ENCODE measurements at regions not wholly inside any gene's neighbourhood (a gene's known extent, or its start where the extent isn't known, plus 50 kb on each side); places are given as distances from the start of the nearest gene placed in this dataset.
"Not testable (repeated sequence)": the region's sequence is repeated elsewhere in the genome, so short reads cannot be mapped to it uniquely, and the experiment has no call there.

- no peak overlapping the region for H3K27ac ChIP-seq
- TF ChIP-seq POLR2A (IDR thresholded peaks at IDR 0.05) (no peak), CTCF (IDR thresholded peaks at IDR 0.05) (no peak)
These were observed 184.9 kb downstream of the COL12A1 start for GRCh38 chr6:75020971-75021370.

GRCh38 chr6:75020376-75020775 is 185.5 kb downstream of the COL12A1 start:
- H3K9me3 ChIP-seq, result no peaks in the 10 kb centered on the region
- no peaks in the 10 kb centered on the region for H3K36me3 ChIP-seq (replicated peaks in 1 of 2; ENCODE audit: insufficient read depth in 1 of 2, low read depth in 2 of 2)
- intact Hi-C loops (cut with DNase I), result no loop called here
- no peaks in the 10 kb centered on the region for H3K27me3 ChIP-seq
- WGBS, 2 donors, result 64 to 80% methylated on average over 2 of the region's 2 CpGs
- ATAC-seq (no peak), DNase-seq (no peak)
- H3K27ac ChIP-seq, result no peak overlapping the region
- TF ChIP-seq CTCF (IDR thresholded peaks at IDR 0.05) (no peak), POLR2A (IDR thresholded peaks at IDR 0.05) (no peak)
- no peaks in the 10 kb centered on the region for H3K4me1 ChIP-seq
- no peak overlapping the region for H3K4me3 ChIP-seq

More at GRCh38 chr6:75020971-75021370, 184.9 kb downstream of the COL12A1 start:
- ATAC-seq (no peak), DNase-seq (no peak)
- Histone ChIP-seq H3K27me3 (no peaks in the 10 kb centered on the region), H3K36me3 (replicated peaks in 1 of 2; ENCODE audit: insufficient read depth in 1 of 2, low read depth in 2 of 2) (no peaks in the 10 kb centered on the region), H3K9me3 (no peaks in the 10 kb centered on the region), H3K4me1 (no peaks in the 10 kb centered on the region), H3K4me3 (no peak overlapping the region)
- WGBS, 2 donors, result 67 to 78% methylated on average over 1 of the region's 1 CpG
- intact Hi-C loops (cut with DNase I), result no loop called here

- ATAC-seq (no peak), DNase-seq (no peak)
- Histone ChIP-seq H3K9me3 (no peaks in the 10 kb centered on the region), H3K4me1 (no peaks in the 10 kb centered on the region), H3K4me3 (no peak overlapping the region), H3K36me3 (replicated peaks in 1 of 2; ENCODE audit: insufficient read depth in 1 of 2, low read depth in 2 of 2) (no peaks in the 10 kb centered on the region), H3K27ac (no peak overlapping the region), H3K27me3 (no peaks in the 10 kb centered on the region)
- intact Hi-C loops (cut with DNase I), result no loop called here
- no peak for TF ChIP-seq CTCF (IDR thresholded peaks at IDR 0.05)
- TF ChIP-seq POLR2A (IDR thresholded peaks at IDR 0.05), result no peak
- 54 to 84% methylated on average over 2 of the region's 2 CpGs for WGBS, 2 donors
These were observed 193.8 kb downstream of the COL12A1 start for GRCh38 chr6:75012018-75012417.

- ATAC-seq; H3K36me3 ChIP-seq (replicated peaks in 1 of 2; ENCODE audit: insufficient read depth in 1 of 2, low read depth in 2 of 2); H3K27me3 ChIP-seq; H3K27ac ChIP-seq; H3K9me3 ChIP-seq; intact Hi-C loops (cut with DNase I); DNase-seq; H3K4me1 ChIP-seq; H3K4me3 ChIP-seq: not testable (repeated sequence)
- WGBS, 2 donors, result 85 to 86% methylated on average over 1 to 8 of the region's 8 CpGs
These were observed 201.9 kb downstream of the COL12A1 start for GRCh38 chr6:75003984-75004383.

GRCh38 chr6:74997646-74998045 is 208.2 kb downstream of the COL12A1 start:
- no peaks in the 10 kb centered on the region for H3K36me3 ChIP-seq (replicated peaks in 1 of 2; ENCODE audit: insufficient read depth in 1 of 2, low read depth in 2 of 2)
- WGBS, 2 donors, result 68 to 76% methylated on average over 1 of the region's 1 CpG
- ATAC-seq, result no peak
- no peak overlapping the region for H3K4me3 ChIP-seq
- TF ChIP-seq CTCF (IDR thresholded peaks at IDR 0.05) (no peak), POLR2A (IDR thresholded peaks at IDR 0.05) (no peak)
- no peaks in the 10 kb centered on the region for H3K4me1 ChIP-seq
- H3K27ac ChIP-seq, result no peak overlapping the region
- intact Hi-C loops (cut with DNase I), result no loop called here
- no peaks in the 10 kb centered on the region for H3K27me3 ChIP-seq
- DNase-seq, result no peak
- H3K9me3 ChIP-seq, result no peaks in the 10 kb centered on the region
